Neuronal stem cell (in vitro differentiated cells): ENCODE measurements at regions not wholly inside any gene's neighbourhood (a gene's known extent, or its start where the extent isn't known, plus 50 kb on each side); places are given as distances from the start of the nearest gene placed in this dataset.

Source experiments
- DNase-seq: peaks from one replicate; pipeline ENCODE4 v3.0.0-alpha.2; 2013; ENCODE audit warnings: low spot score
- H2AFZ ChIP-seq: one replicate; pipeline ENCODE4 v1.6.1; 2013; ENCODE audit warnings: mild to moderate bottlenecking, low read length, inconsistent platforms
- H2AK5ac ChIP-seq: 2 replicates; pipeline ENCODE4 v1.6.1; 2013; ENCODE audit warnings: low read depth, mild to moderate bottlenecking, inconsistent platforms, low read length, moderate library complexity, mixed read lengths
- H2BK120ac ChIP-seq: 2 replicates; pipeline ENCODE4 v1.6.1; 2013; ENCODE audit warnings: low read depth, mild to moderate bottlenecking, inconsistent platforms, low read length, moderate library complexity, mixed read lengths
- H2BK12ac ChIP-seq: one replicate; pipeline ENCODE4 v1.6.1; 2013; ENCODE audit warnings: low read length, inconsistent platforms
- H2BK15ac ChIP-seq: 2 replicates; pipeline ENCODE4 v1.6.1; 2013; ENCODE audit warnings: mild to moderate bottlenecking, low read length, inconsistent platforms, mixed read lengths
- H2BK5ac ChIP-seq: one replicate; pipeline ENCODE4 v1.6.1; 2013; ENCODE audit warnings: inconsistent platforms, mild to moderate bottlenecking, low read length, moderate library complexity
- H3K14ac ChIP-seq: one replicate; pipeline ENCODE4 v1.6.1; 2013; ENCODE audit warnings: low read length, inconsistent platforms
- H3K18ac ChIP-seq: 2 replicates; pipeline ENCODE4 v1.6.1; 2013; ENCODE audit warnings: low read length, inconsistent platforms
- H3K23ac ChIP-seq: 2 replicates; pipeline ENCODE4 v1.6.1; 2013; ENCODE audit warnings: low read depth, mild to moderate bottlenecking, mixed read lengths, low read length, inconsistent platforms; ENCODE audit not compliant: poor library complexity
- H3K27ac ChIP-seq: replicated peaks from 3 replicates; pipeline ENCODE4 v1.5.1; 2013; ENCODE audit warnings: low read length, inconsistent platforms
- H3K27me3 ChIP-seq, 3 experiments: 2 replicates each; pipeline ENCODE4 v1.6.1; 2013; ENCODE audit warnings: low read length in 3 of 3, mild to moderate bottlenecking in 2 of 3, inconsistent platforms in 1 of 3, low read depth in 1 of 3, mixed read lengths in 1 of 3, moderate library complexity in 1 of 3; ENCODE audit not compliant: control insufficient read depth in 3 of 3, insufficient read depth in 3 of 3
- H3K36me3 ChIP-seq, 2 donors: replicated peaks in 1 of 2; 2 replicates each; pipeline ENCODE4 v1.6.1; 2013; ENCODE audit warnings: low read length in 2 of 2; ENCODE audit not compliant: control insufficient read depth in 2 of 2, insufficient read depth in 2 of 2
- H3K4ac ChIP-seq: 2 replicates; pipeline ENCODE4 v1.6.1; 2013; ENCODE audit warnings: inconsistent platforms, mild to moderate bottlenecking, low read length, moderate library complexity
- H3K4me1 ChIP-seq, 2 donors: 1 replicate in 1 of 2; 2 replicates in 1 of 2; pipeline ENCODE4 v1.6.1; 2013; ENCODE audit warnings: low read length in 2 of 2, low read depth in 1 of 2; ENCODE audit not compliant: control insufficient read depth in 2 of 2, insufficient read depth in 1 of 2
- H3K4me2 ChIP-seq: one replicate; pipeline ENCODE4 v1.6.1; 2013; ENCODE audit warnings: mild to moderate bottlenecking, low read length, inconsistent platforms; ENCODE audit not compliant: insufficient read depth, poor library complexity, severe bottlenecking
- H3K4me3 ChIP-seq, 2 donors: 2 replicates each; pipeline ENCODE4 v1.5.1; 2013; ENCODE audit warnings: low read length in 2 of 2, mild to moderate bottlenecking in 2 of 2, inconsistent platforms in 1 of 2, moderate library complexity in 1 of 2
- H3K79me1 ChIP-seq: one replicate; pipeline ENCODE4 v1.6.1; 2013; ENCODE audit warnings: low read depth, mild to moderate bottlenecking, inconsistent platforms, low read length, moderate library complexity
- H3K9ac ChIP-seq: one replicate; pipeline ENCODE4 v1.6.1; 2013; ENCODE audit warnings: mild to moderate bottlenecking, low read depth, low read length, inconsistent platforms; ENCODE audit not compliant: poor library complexity
- H3K9me3 ChIP-seq, 2 donors: replicated peaks in 1 of 2; 2 replicates each; pipeline versions ENCODE3 to v1.6.1; 2013; ENCODE audit warnings: low read length in 2 of 2, mild to moderate bottlenecking in 2 of 2, inconsistent platforms in 1 of 2, low read depth in 1 of 2, mixed read lengths in 1 of 2, moderate library complexity in 1 of 2; ENCODE audit not compliant: control insufficient read depth in 2 of 2, insufficient read depth in 1 of 2
- H4K8ac ChIP-seq: one replicate; pipeline ENCODE4 v1.6.1; 2013; ENCODE audit warnings: low read depth, mild to moderate bottlenecking, inconsistent platforms, low read length, moderate library complexity
- H4K91ac ChIP-seq: one replicate; pipeline ENCODE4 v1.6.1; 2013; ENCODE audit warnings: low read length, low read depth, mild to moderate bottlenecking, inconsistent platforms; ENCODE audit not compliant: poor library complexity
- WGBS, 2 donors: extraction: QIAGEN DNeasy Blood & Tissue Kit; methylation state at CpG; one replicate each; pipeline ENCODE4 v1.1.7; 2013; ENCODE audit warnings: missing lambda C conversion rate in 2 of 2, mixed read lengths in 1 of 2; ENCODE audit not compliant: insufficient read length in 2 of 2, insufficient replicate concordance in 1 of 2; ENCODE audit errors: extremely low coverage in 2 of 2; 5-methylcytosine and 5-hydroxymethylcytosine counted together

DNA sequence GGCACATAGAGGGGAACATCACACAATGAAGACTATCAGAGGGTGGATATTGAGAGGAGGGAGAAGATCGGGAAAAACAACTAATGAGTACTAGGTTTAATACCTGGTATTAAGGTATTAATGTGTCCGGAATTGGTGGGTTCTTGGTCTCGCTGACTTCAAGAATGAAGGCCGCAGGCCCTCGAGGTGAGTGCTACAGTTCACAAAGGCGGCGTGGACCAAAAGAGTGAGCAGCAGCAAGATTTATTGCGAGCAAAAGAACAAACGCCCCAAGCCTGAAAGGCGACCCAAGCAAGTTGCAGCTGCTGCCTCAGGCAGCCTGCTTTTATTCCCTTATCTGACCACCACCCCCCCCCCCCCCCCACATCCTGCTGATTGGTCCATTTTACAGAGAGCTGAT is 2022.8 kb downstream of the NCAM2 start:
- Histone ChIP-seq H3K4me2 (no peak overlapping the region), H3K36me3 (no peaks in the 10 kb centered on the region), H3K14ac (no peak overlapping the region), H3K27me3 (no peaks in the 10 kb centered on the region), H3K27ac (no peak overlapping the region), H3K23ac (no peak overlapping the region), H3K4me1 (no peaks in the 10 kb centered on the region), H3K4ac (no peak overlapping the region), H2AK5ac (no peak overlapping the region), H2BK15ac (no peak overlapping the region), H3K9me3 (peaks cover 0 to 2% of the 10 kb centered on the region in 2 donors), H3K79me1 (no peaks in the 10 kb centered on the region), H3K9ac (no peak overlapping the region), H2BK12ac (no peak overlapping the region), H3K18ac (no peak overlapping the region), H4K91ac (no peak overlapping the region), H3K4me3 (no peak overlapping the region), H2BK5ac (no peak overlapping the region), H4K8ac (no peak overlapping the region), H2BK120ac (no peak overlapping the region), H2AFZ (no peak overlapping the region)
- WGBS, 2 donors: no CpG with 5 or more reads among the region's 10 CpGs
- no peak for DNase-seq

DNA sequence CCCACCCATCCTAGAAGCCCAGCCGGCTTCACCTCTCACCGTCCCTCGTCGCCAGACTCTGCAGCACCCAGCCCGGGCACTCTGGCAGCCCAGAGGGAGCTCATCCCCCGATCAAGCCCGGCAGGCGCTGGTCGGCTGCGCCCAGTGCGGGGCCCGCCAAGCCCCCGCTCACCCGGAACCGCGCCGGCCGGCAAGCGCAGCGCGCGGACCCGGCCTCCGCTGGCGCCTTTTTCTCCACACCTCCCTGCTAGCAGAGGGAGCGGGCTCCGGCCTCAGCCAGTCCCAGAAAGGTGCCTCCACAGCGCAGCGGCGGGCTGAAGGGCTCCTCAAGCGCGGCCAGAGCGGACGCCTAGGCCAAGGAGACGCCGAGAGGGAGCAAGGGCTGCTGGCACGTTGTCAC is 2023.3 kb downstream of the NCAM2 start:
- H3K23ac ChIP-seq: no peak overlapping the region
- H2AK5ac ChIP-seq: no peak overlapping the region
- no peak overlapping the region for H2BK5ac ChIP-seq
- H3K18ac ChIP-seq: peak overlapping the region; percentile 28
- no peaks in the 10 kb centered on the region for H3K36me3 ChIP-seq
- no peak overlapping the region for H4K91ac ChIP-seq
- no peak overlapping the region for H3K14ac ChIP-seq
- H3K9me3 ChIP-seq: no peaks in the 10 kb centered on the region
- H2BK15ac ChIP-seq: no peak overlapping the region
- H3K9ac ChIP-seq: no peak overlapping the region
- no CpG with 5 or more reads among the region's 37 CpGs for WGBS, 2 donors
- peak overlapping the region; percentile 17 for H4K8ac ChIP-seq
- no peaks in the 10 kb centered on the region for H3K4me1 ChIP-seq
- no peak overlapping the region for H2BK120ac ChIP-seq
- no peak overlapping the region for H3K27ac ChIP-seq
- H3K79me1 ChIP-seq: no peaks in the 10 kb centered on the region
- no peak overlapping the region for H3K4me3 ChIP-seq
- H2AFZ ChIP-seq: no peak overlapping the region
- no peak overlapping the region for H2BK12ac ChIP-seq
- H3K4ac ChIP-seq: no peak overlapping the region
- H3K4me2 ChIP-seq: no peak overlapping the region
- DNase-seq: no peak
- H3K27me3 ChIP-seq: no peaks in the 10 kb centered on the region

DNA sequence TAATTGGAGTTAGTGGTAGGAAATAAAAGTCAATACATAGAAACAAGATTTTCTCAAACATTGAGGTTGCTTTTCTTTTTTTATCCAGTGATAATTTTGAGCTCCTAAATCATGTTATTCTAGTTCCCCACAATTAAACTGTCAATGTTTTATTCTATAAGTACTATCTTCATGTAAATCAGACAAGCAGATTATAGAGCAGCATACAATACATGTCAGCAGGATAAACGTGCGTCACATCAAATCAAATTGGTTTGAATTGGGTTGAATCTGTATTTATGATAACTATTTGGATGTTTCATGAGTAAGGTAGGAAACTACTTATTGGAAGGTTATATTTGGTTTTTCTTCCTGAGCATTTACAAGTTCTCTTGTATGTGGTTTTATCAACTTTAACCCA is 2028.7 kb downstream of the NCAM2 start:
- no CpG with 5 or more reads among the region's 2 CpGs for WGBS, 2 donors
- no peak overlapping the region for H3K4ac ChIP-seq

DNA sequence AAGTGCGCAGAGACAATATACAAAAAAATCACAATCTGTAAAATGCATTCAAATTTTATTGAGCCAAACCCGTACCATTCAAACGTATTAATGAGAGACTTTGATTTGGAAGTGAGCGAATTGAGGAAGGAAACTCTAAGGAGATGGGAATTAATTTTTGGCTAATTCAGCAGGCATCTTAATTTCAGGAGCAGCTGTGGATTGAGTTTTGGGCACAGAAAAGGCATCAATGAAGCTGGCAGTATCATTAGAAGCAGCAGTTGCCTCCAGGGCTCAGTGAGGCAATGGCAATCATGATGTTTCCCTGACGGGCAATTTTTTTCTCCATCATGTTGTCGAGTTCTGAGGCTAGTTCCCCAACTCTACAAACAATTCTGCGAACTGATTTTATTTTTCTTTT is 2041.6 kb downstream of the NCAM2 start:
- H2BK120ac ChIP-seq: no peak overlapping the region
- no peaks in the 10 kb centered on the region for H3K79me1 ChIP-seq
- WGBS, 2 donors: no CpG with 5 or more reads among the region's 7 CpGs
- H2BK15ac ChIP-seq: no peak overlapping the region
- H3K36me3 ChIP-seq: no peaks in the 10 kb centered on the region
- no peak overlapping the region for H3K9ac ChIP-seq
- no peak overlapping the region for H3K14ac ChIP-seq
- H3K23ac ChIP-seq: no peak overlapping the region
- no peak overlapping the region for H2BK12ac ChIP-seq
- H3K18ac ChIP-seq: no peak overlapping the region
- no peak overlapping the region for H4K91ac ChIP-seq
- DNase-seq: no peak
- no peak overlapping the region for H3K27ac ChIP-seq
- H2AK5ac ChIP-seq: no peak overlapping the region
- H3K4me1 ChIP-seq: no peaks in the 10 kb centered on the region
- H3K4me2 ChIP-seq: no peak overlapping the region
- no peak overlapping the region for H2BK5ac ChIP-seq
- no peaks in the 10 kb centered on the region for H3K27me3 ChIP-seq
- no peak overlapping the region for H2AFZ ChIP-seq
- H3K4ac ChIP-seq: no peak overlapping the region
- no peak overlapping the region for H3K4me3 ChIP-seq
- H4K8ac ChIP-seq: no peak overlapping the region
- no peaks in the 10 kb centered on the region for H3K9me3 ChIP-seq

More for the DNA sequence above, 2028.7 kb downstream of the NCAM2 start:
- Histone ChIP-seq H3K4me3 (no peak overlapping the region), H2BK120ac (no peak overlapping the region), H3K79me1 (no peaks in the 10 kb centered on the region), H3K36me3 (no peaks in the 10 kb centered on the region), H3K27ac (no peak overlapping the region), H3K9ac (no peak overlapping the region), H2AK5ac (no peak overlapping the region), H2BK15ac (no peak overlapping the region), H3K27me3 (no peaks in the 10 kb centered on the region), H2AFZ (no peak overlapping the region), H3K23ac (no peak overlapping the region), H3K18ac (no peak overlapping the region), H3K9me3 (no peaks in the 10 kb centered on the region), H3K4me1 (no peaks in the 10 kb centered on the region), H4K91ac (no peak overlapping the region), H2BK5ac (no peak overlapping the region), H3K4me2 (no peak overlapping the region), H2BK12ac (no peak overlapping the region), H3K14ac (no peak overlapping the region), H4K8ac (no peak overlapping the region)
- DNase-seq: no peak
